ENCODE measurements at regions not wholly inside any gene's neighbourhood (a gene's known extent, or its start where the extent isn't known, plus 50 kb on each side); places are given as distances from the start of the nearest gene placed in this dataset.
"Not testable (repeated sequence)": the region's sequence is repeated elsewhere in the genome, so short reads cannot be mapped to it uniquely, and the experiment has no call there.

DNA sequence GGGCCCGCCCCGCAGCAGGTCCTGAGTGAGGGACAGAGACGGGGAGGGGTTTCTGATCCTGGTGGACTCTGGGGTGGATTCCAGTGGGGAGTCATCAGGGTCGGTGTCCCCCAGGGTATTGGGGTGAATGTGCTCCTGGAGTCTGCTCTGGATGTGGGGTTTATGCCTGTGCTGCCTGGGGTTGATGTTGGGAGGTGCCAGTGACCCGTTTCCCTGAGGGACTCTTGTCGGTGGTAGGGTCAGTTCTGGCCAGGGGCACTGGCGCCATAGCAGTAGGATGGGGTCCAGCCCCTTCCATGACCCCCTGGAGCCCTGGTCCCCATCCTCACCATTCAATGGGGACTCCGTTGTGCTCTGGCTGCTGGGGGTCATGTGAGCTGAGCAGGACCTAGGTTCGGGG lies 151.2 kb upstream of the POTEB2 start:
- TF ChIP-seq, protein P1, sequence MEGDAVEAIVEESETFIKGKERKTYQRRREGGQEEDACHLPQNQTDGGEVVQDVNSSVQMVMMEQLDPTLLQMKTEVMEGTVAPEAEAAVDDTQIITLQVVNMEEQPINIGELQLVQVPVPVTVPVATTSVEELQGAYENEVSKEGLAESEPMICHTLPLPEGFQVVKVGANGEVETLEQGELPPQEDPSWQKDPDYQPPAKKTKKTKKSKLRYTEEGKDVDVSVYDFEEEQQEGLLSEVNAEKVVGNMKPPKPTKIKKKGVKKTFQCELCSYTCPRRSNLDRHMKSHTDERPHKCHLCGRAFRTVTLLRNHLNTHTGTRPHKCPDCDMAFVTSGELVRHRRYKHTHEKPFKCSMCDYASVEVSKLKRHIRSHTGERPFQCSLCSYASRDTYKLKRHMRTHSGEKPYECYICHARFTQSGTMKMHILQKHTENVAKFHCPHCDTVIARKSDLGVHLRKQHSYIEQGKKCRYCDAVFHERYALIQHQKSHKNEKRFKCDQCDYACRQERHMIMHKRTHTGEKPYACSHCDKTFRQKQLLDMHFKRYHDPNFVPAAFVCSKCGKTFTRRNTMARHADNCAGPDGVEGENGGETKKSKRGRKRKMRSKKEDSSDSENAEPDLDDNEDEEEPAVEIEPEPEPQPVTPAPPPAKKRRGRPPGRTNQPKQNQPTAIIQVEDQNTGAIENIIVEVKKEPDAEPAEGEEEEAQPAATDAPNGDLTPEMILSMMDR (conservative IDR thresholded peaks at IDR 0.05), result not testable (repeated sequence)
- TF ChIP-seq EZH2 (IDR thresholded peaks at IDR 0.05; ENCODE audit: low read depth), result not testable (repeated sequence)
